ENCODE measurements at regions not wholly inside any gene's neighbourhood (a gene's known extent, or its start where the extent isn't known, plus 50 kb on each side); places are given as distances from the start of the nearest gene placed in this dataset.

DNA sequence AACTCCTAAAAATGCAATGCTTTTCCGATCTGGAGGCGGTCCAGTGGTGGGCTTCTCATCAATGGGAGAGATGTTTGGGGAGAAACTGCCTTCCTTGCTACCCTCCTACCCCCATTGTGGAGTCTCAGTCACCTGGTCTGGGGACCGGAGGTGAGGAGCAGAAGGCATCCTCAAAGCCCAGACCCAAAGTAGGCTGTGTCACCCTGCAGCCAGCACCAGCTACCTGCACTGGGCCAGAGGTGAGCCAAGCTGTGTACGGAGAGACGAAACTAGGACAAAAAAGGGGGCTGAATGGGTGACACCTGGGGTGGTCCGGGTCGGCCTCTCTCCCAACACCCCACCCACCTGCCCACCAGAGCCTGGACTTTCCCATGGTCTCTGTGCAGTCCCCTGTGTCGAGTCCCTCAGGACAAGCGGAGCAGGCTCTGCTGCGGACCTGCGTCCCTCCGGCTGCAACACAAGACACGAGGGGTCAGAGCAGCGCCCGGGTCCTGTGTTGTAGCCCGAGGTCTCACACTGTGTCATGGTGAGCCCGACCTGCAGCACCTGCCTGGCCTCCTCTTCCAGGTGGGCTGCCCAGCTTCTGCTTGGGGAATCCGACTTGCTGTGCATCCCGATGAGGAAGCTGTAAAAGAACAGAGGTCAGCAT lies 68.0 kb upstream of the RMP24 start:
- TF ChIP-seq, protein P1, sequence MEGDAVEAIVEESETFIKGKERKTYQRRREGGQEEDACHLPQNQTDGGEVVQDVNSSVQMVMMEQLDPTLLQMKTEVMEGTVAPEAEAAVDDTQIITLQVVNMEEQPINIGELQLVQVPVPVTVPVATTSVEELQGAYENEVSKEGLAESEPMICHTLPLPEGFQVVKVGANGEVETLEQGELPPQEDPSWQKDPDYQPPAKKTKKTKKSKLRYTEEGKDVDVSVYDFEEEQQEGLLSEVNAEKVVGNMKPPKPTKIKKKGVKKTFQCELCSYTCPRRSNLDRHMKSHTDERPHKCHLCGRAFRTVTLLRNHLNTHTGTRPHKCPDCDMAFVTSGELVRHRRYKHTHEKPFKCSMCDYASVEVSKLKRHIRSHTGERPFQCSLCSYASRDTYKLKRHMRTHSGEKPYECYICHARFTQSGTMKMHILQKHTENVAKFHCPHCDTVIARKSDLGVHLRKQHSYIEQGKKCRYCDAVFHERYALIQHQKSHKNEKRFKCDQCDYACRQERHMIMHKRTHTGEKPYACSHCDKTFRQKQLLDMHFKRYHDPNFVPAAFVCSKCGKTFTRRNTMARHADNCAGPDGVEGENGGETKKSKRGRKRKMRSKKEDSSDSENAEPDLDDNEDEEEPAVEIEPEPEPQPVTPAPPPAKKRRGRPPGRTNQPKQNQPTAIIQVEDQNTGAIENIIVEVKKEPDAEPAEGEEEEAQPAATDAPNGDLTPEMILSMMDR (conservative IDR thresholded peaks at IDR 0.05 in 1 of 2, IDR thresholded peaks at IDR 0.05 in 1 of 2; ENCODE audit: extremely low read depth in 1 of 2, insufficient read depth in 1 of 2, low read depth in 1 of 2, low read length in 2 of 2) = no peak
- TF ChIP-seq EZH2 (IDR thresholded peaks at IDR 0.05; ENCODE audit: borderline replicate concordance, low read length) = no peak

All from mammary epithelial cell (primary cell).